ENCODE measurements at regions not wholly inside any gene's neighbourhood (a gene's known extent, or its start where the extent isn't known, plus 50 kb on each side); places are given as distances from the start of the nearest gene placed in this dataset.

DNA sequence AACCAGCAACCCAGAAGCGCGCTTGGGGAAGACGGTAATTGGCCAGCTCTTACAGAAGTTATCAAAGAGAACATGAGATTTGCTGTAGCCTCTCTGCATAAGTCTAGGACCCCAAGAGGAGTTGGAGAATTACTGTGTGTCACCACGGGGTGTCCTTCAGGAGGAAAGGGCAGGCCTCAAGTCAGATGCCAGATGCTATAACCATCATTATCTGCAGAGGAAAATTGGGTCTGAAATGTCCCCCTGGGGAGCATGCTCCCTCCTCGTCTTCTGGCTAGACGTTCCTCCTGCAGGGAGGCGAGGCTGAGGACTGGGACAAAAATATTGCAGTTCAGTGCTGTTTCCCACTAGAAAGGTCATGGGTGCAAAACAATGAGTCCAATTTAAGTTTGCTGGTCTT is 380.5 kb upstream of the CFAP20DC start:
- Mint-ChIP-seq H3K4me3 (no peak overlapping the region), H3K27ac (no peak overlapping the region), H3K36me3 (ENCODE audit: low read depth) (no peaks in the 10 kb centered on the region), H3K4me1 (peaks cover 31% of the 10 kb centered on the region), H3K27me3 (no peaks in the 10 kb centered on the region)
- no peak for DNase-seq
- ATAC-seq = no peak
- no peaks in the 10 kb centered on the region for H3K9me3 ChIP-seq (ENCODE audit: control insufficient read depth, low read length, poor library complexity, severe bottlenecking)

DNA sequence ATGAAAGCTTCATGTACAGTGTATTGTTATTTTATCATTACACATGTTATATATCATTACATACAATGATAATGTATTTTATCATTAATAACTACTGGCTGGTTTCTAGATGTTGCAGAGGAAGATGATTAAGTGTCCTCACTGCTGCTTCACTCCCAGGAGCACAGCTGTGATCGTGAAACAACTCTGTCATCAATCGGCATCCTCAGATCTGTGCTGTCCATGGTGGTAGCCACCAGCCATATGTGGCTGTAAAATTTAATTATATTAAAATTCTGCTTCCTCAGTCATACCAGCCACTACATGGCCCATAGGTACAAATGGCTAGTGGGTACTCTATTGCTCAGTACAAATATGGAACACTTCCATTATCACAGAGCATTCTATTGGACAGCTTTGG is 379.4 kb upstream of the CFAP20DC start:
- ATAC-seq (no peak), DNase-seq (no peak)
- Mint-ChIP-seq H3K27me3 (no peaks in the 10 kb centered on the region), H3K4me3 (no peak overlapping the region), H3K27ac (peak overlapping the region; percentile 98), H3K36me3 (ENCODE audit: low read depth) (no peaks in the 10 kb centered on the region), H3K4me1 (peaks cover 39% of the 10 kb centered on the region)
- H3K9me3 ChIP-seq (ENCODE audit: control insufficient read depth, low read length, poor library complexity, severe bottlenecking) = no peaks in the 10 kb centered on the region

GRCh38 chr3:59426821-59427565 is 377.2 kb upstream of the CFAP20DC start:
- DNase-seq = no peak
- no peaks in the 10 kb centered on the region for H3K36me3 Mint-ChIP-seq (ENCODE audit: low read depth)
- peak overlapping the region; percentile 98 for H3K27ac Mint-ChIP-seq
- ATAC-seq = peak; percentile 28
- H3K4me1 Mint-ChIP-seq = peaks cover 45% of the 10 kb centered on the region
- no peaks in the 10 kb centered on the region for H3K27me3 Mint-ChIP-seq
- peak overlapping the region; percentile 70 for H3K4me3 Mint-ChIP-seq
- no peaks in the 10 kb centered on the region for H3K9me3 ChIP-seq (ENCODE audit: control insufficient read depth, low read length, poor library complexity, severe bottlenecking)

DNA sequence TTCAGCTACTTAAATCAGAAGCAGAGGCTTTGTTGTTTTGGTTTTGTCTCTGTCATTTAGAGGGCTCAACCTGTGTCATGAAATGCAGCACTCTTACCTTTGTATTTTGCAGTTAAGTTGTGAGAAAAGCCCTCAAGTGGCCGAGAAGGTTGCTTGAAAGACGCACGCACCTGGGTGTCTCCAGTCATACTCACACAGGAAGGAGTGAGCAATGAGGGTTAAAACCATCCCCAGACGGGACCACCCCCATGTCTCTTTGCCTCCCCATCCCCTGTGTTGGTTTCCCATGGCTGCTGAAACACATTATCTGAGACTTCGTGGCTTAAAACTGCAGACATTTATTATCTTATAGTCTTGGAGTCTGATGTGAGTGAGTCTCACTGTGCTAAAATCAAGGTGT is 376.1 kb upstream of the CFAP20DC start:
- peak overlapping the region; percentile 98 for H3K27ac Mint-ChIP-seq
- H3K4me3 Mint-ChIP-seq = no peak overlapping the region
- no peaks in the 10 kb centered on the region for H3K9me3 ChIP-seq (ENCODE audit: control insufficient read depth, low read length, poor library complexity, severe bottlenecking)
- no peaks in the 10 kb centered on the region for H3K36me3 Mint-ChIP-seq (ENCODE audit: low read depth)
- ATAC-seq (peak; percentile 53), DNase-seq (peak in 1 of 3 donors; percentile 29)
- no peaks in the 10 kb centered on the region for H3K27me3 Mint-ChIP-seq
- H3K4me1 Mint-ChIP-seq = peaks cover 45% of the 10 kb centered on the region

DNA sequence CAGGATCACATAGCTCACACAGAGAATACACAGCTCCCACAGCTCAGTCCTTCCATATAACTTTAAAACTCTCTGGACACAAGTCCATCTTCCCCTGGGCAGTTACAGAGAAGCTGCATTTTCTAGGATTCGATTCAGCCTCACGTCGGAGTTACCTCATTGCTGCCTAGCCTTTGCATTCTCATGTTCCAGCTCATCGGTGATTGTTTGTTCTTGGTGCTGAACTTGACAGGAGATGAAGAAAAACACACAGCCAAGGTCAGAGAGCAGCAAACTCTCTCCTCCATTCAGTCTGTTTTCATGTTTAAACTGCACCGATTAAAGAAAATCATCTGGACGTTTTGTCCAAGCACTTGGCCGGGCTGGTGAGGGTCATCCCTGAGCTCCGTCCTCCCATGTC is 375.5 kb upstream of the CFAP20DC start:
- ATAC-seq (no peak), DNase-seq (no peak)
- H3K36me3 Mint-ChIP-seq (ENCODE audit: low read depth) = no peaks in the 10 kb centered on the region
- peaks cover 45% of the 10 kb centered on the region for H3K4me1 Mint-ChIP-seq
- no peak overlapping the region for H3K4me3 Mint-ChIP-seq
- H3K27ac Mint-ChIP-seq = peak overlapping the region; percentile 98
- no peaks in the 10 kb centered on the region for H3K27me3 Mint-ChIP-seq
- H3K9me3 ChIP-seq (ENCODE audit: control insufficient read depth, low read length, poor library complexity, severe bottlenecking) = no peaks in the 10 kb centered on the region

DNA sequence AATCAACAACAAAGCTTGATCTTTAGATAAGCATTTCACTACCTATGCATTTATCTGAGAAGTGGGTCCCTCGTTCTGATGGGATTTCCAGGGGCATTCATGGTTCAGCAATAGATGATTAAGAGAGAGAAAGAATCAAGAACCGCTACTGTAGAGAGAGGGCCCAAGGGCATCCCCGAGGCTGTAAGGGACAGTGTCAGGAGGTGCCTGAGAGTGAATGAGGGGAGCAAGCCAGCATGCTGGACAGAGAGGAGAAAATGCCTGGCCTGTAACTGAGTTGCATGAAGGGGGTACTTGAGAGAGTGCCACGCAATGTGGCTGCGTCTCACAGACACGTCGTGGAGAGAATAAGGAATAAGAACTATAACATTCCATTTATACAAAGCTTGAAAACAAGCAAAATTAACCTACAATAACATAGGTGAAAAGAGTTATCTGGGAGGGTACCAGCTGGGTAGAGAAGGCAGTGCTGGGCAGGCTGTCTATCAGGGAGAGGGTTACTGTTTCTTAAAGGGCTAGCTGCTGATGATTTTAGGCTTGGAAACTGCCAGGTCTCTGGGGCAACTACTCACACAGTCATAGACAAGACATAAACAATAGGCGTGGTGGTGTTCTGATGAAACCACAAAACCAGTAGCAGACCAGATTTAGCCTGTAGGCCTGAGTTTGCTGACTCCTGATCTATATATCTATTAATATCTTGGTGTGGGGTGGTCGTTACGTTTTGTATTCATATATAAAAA is 374.6 kb upstream of the CFAP20DC start:
- H3K27ac Mint-ChIP-seq = peak overlapping the region; percentile 98
- H3K4me1 Mint-ChIP-seq = peaks cover 45% of the 10 kb centered on the region
- H3K4me3 Mint-ChIP-seq = peak overlapping the region; percentile 72
- H3K9me3 ChIP-seq (ENCODE audit: control insufficient read depth, low read length, poor library complexity, severe bottlenecking) = no peaks in the 10 kb centered on the region
- H3K36me3 Mint-ChIP-seq (ENCODE audit: low read depth) = no peaks in the 10 kb centered on the region
- DNase-seq = peak in 2 of 3 donors; percentile 14 to 17
- peak; percentile 87 for ATAC-seq
- H3K27me3 Mint-ChIP-seq = no peaks in the 10 kb centered on the region

DNA sequence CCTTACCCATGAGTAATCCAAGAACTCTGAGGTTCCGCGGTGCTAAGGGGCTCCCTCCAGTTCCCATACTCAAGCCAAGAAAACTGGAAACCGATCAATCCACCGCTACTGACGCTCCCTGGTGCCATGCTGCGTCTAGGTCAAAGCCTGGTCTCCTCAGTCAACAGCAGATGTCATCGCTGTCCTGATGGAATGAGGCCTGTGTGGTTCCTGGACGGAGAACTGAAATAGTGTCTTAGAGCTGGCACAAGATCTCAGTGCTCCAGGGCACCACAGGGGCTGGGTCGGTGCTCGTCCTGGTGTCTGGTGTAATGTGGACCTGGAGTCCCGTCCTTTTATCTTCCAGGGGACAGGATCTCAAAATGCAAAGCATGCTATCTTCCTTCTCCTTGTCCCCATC is 373.9 kb upstream of the CFAP20DC start:
- Mint-ChIP-seq H3K4me1 (peaks cover 42% of the 10 kb centered on the region), H3K4me3 (peak overlapping the region; percentile 72), H3K36me3 (ENCODE audit: low read depth) (no peaks in the 10 kb centered on the region), H3K27me3 (no peaks in the 10 kb centered on the region), H3K27ac (peak overlapping the region; percentile 98)
- H3K9me3 ChIP-seq (ENCODE audit: control insufficient read depth, low read length, poor library complexity, severe bottlenecking) = no peaks in the 10 kb centered on the region
- ATAC-seq (no peak), DNase-seq (no peak)

DNA sequence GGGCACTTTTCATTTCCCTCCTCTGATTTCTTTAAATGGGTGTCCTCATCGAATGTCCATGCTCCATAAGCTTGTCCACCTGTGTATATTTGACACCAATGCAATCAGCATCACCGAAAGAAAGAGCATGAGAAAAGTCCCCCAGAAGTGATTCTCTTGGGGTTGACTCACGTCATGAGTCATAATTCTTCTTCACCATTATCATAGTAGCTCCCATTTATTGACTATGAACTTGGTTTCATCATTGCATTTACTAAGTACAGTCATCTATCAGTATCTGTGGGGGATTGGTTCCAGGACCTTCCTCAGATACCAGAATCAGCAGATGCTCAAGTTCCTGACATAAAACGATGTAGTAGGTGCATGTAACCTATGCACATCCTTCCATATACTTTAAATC is 372.5 kb upstream of the CFAP20DC start:
- ATAC-seq (no peak), DNase-seq (no peak)
- H3K27me3 Mint-ChIP-seq = no peaks in the 10 kb centered on the region
- no peaks in the 10 kb centered on the region for H3K36me3 Mint-ChIP-seq (ENCODE audit: low read depth)
- peaks cover 32% of the 10 kb centered on the region for H3K4me1 Mint-ChIP-seq
- no peak overlapping the region for H3K4me3 Mint-ChIP-seq
- no peaks in the 10 kb centered on the region for H3K9me3 ChIP-seq (ENCODE audit: control insufficient read depth, low read length, poor library complexity, severe bottlenecking)
- no peak overlapping the region for H3K27ac Mint-ChIP-seq

DNA sequence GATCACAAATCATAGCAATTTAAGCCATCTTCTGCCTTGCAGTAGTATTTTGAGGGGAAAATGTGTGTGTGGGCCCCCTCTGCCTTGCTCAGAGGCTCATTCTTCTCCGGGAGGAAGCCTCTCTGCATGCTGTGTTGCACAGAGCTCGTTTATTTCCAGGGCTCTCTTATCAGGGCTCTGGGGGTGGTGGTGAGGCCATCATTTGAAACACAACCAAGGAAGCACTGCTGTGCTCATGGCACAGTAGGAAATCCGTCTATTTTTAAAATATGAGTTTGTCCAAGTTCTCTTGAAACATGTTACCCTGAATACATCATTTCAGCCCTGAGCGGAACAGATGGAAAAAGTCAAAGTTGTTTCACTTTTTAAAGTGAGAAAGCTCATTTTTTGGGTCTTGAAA is 369.0 kb upstream of the CFAP20DC start:
- no peak overlapping the region for H3K4me3 Mint-ChIP-seq
- H3K9me3 ChIP-seq (ENCODE audit: control insufficient read depth, low read length, poor library complexity, severe bottlenecking) = no peaks in the 10 kb centered on the region
- H3K27ac Mint-ChIP-seq = no peak overlapping the region
- DNase-seq = no peak
- H3K4me1 Mint-ChIP-seq = peaks cover 3% of the 10 kb centered on the region
- H3K27me3 Mint-ChIP-seq = no peaks in the 10 kb centered on the region
- ATAC-seq = no peak
- H3K36me3 Mint-ChIP-seq (ENCODE audit: low read depth) = peaks cover 3% of the 10 kb centered on the region

DNA sequence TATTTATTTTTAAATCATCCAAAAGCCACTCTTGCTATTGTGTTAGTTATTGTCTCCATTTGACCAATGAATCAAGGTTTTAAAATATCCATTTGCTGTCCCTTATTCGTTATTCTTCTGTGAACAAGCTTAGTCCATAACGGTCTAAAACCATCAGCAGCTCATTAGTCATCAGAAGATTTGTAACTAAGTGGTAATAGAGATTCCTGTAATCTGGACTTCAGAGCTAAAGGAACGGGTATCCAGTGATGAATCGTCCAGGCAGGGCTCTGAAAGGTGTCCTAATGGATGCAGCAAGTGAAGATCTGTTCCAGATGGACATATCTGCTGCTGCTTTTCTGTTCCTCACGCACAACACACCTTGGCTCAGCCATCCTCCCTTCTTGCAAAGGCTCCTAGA is 362.7 kb upstream of the CFAP20DC start:
- H3K27me3 Mint-ChIP-seq = no peaks in the 10 kb centered on the region
- H3K4me3 Mint-ChIP-seq = no peak overlapping the region
- no peaks in the 10 kb centered on the region for H3K9me3 ChIP-seq (ENCODE audit: control insufficient read depth, low read length, poor library complexity, severe bottlenecking)
- H3K4me1 Mint-ChIP-seq = no peaks in the 10 kb centered on the region
- H3K27ac Mint-ChIP-seq = no peak overlapping the region
- peaks cover 3% of the 10 kb centered on the region for H3K36me3 Mint-ChIP-seq (ENCODE audit: low read depth)
- DNase-seq (no peak), ATAC-seq (no peak)

GRCh38 chr3:59411694-59412093 is 361.9 kb upstream of the CFAP20DC start:
- no peak overlapping the region for H3K4me3 Mint-ChIP-seq

GRCh38 chr3:59411186-59411585 is 361.4 kb upstream of the CFAP20DC start:
- Mint-ChIP-seq H3K4me3 (no peak overlapping the region), H3K27ac (no peak overlapping the region), H3K4me1 (peaks cover 9% of the 10 kb centered on the region), H3K27me3 (no peaks in the 10 kb centered on the region), H3K36me3 (ENCODE audit: low read depth) (peaks cover 3% of the 10 kb centered on the region)
- no peaks in the 10 kb centered on the region for H3K9me3 ChIP-seq (ENCODE audit: control insufficient read depth, low read length, poor library complexity, severe bottlenecking)
- DNase-seq (no peak), ATAC-seq (no peak)

More at GRCh38 chr3:59411694-59412093, 361.9 kb upstream of the CFAP20DC start:
- ATAC-seq = no peak
- DNase-seq = no peak
- Mint-ChIP-seq H3K36me3 (ENCODE audit: low read depth) (peaks cover 3% of the 10 kb centered on the region), H3K27me3 (no peaks in the 10 kb centered on the region), H3K27ac (no peak overlapping the region), H3K4me1 (peaks cover 7% of the 10 kb centered on the region)
- no peaks in the 10 kb centered on the region for H3K9me3 ChIP-seq (ENCODE audit: control insufficient read depth, low read length, poor library complexity, severe bottlenecking)

DNA sequence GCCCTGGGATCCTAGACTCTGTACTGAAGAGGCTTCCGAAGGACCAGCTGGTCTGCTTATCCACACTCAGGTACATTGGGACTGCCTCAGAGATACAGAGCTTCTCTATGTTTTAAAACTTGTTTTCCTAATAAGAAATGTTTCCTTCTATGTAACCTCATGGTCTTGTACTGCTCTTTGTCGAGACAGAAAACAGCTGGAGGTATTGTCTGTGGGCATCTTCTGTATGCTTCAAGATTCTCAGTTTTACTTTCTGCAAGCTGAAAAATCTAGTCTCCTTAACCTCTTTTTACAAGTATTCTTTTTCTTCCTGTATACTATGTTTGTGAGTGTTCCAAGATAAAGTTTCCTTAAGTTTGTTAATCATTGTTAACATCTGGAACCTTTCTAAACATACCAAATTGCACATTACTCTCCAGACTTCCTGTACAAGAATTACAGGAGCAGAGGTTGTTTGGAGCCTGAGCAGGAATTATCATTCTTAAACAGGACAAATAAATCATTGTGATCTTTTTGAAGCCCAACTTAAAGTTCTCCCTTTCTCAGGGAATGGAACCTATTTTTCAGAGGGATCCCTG is 358.3 kb upstream of the CFAP20DC start:
- DNase-seq (no peak), ATAC-seq (no peak)
- peak overlapping the region; percentile 2 for H3K27ac Mint-ChIP-seq
- peaks cover 9% of the 10 kb centered on the region for H3K4me1 Mint-ChIP-seq
- no peaks in the 10 kb centered on the region for H3K36me3 Mint-ChIP-seq (ENCODE audit: low read depth)
- H3K4me3 Mint-ChIP-seq = no peak overlapping the region
- H3K27me3 Mint-ChIP-seq = no peaks in the 10 kb centered on the region
- no peaks in the 10 kb centered on the region for H3K9me3 ChIP-seq (ENCODE audit: control insufficient read depth, low read length, poor library complexity, severe bottlenecking)

Measured in T-helper 17 cell (primary cell).